HepG2 (cell line): ENCODE measurements at regions not wholly inside any gene's neighbourhood (a gene's known extent, or its start where the extent isn't known, plus 50 kb on each side); places are given as distances from the start of the nearest gene placed in this dataset.

ENCODE experiments used
- ATAC-seq: fragments of 200-7000 bp; cut with Tn5 transposase; 3 replicates; pipeline ENCODE4 v1.9.1; 2020; ENCODE audit warnings: mild to moderate bottlenecking, moderate library complexity
- BruUV-seq: library from RNA; stranded (reverse); fragments of 400-500 nt; replicated peaks from 2 replicates; lab custom pipeline; 2021; lab: Mats Ljungman, UMichigan
- CTCF ChIA-PET: fragments of 300-600 bp; formaldehyde crosslinking; extraction: SDS; loops from one replicate; lab custom pipeline; 2021; ENCODE audit warnings: low total read pairs, inconsistent platforms, low intra/inter-chr PET ratio; lab: Yijun Ruan, JAX
- POLR2A ChIA-PET: fragments of 350-600 bp; sonication (Branson Sonifier 250); formaldehyde crosslinking; loops from one replicate; lab custom pipeline; 2020; ENCODE audit warnings: antibody characterized with exemption, inconsistent platforms; lab: Yijun Ruan, JAX
- DNase-seq: peaks from one replicate; pipeline ENCODE4 v3.0.0-alpha.2; 2015; ENCODE audit warnings: low spot score
- FAIRE-seq: peaks from 3 replicates; lab custom pipeline; 2011; peaks lifted over from hg19 to GRCh38; lab: Jason Lieb, UNC
- H2AFZ ChIP-seq: one replicate; pipeline ENCODE4 v1.6.1; 2011; ENCODE audit warnings: low read length, inconsistent platforms
- H3K27ac ChIP-seq: fragments of 300-600 bp; 3 replicates; pipeline ENCODE4 v1.8.0; 2011; ENCODE audit warnings: mixed run types, mild to moderate bottlenecking, mixed read lengths, low read length, inconsistent platforms; ENCODE audit not compliant: insufficient read depth; ENCODE audit errors: extremely low read length
- H3K27me3 ChIP-seq, 2 experiments: fragments of 200-600 bp in 1 of 2; 2 replicates in 1 of 2; 3 replicates in 1 of 2; pipeline versions ENCODE4 v1.6.0 to v1.8.0; 2011; ENCODE audit warnings: low read length in 2 of 2, mild to moderate bottlenecking in 2 of 2, moderate library complexity in 2 of 2, inconsistent platforms in 1 of 2; ENCODE audit not compliant: insufficient read depth in 2 of 2, control insufficient read depth in 1 of 2
- H3K36me3 ChIP-seq, 2 experiments: fragments of 200-600 bp in 1 of 2; replicated peaks in 1 of 2; 2 replicates in 1 of 2; 3 replicates in 1 of 2; pipeline versions ENCODE4 v1.5.1 to v1.8.0; 2011; ENCODE audit warnings: low read length in 2 of 2, inconsistent platforms in 1 of 2; ENCODE audit not compliant: insufficient read depth in 2 of 2, control insufficient read depth in 1 of 2
- H3K4me1 ChIP-seq: 2 replicates; pipeline ENCODE4 v1.5.1; 2012; ENCODE audit warnings: low read length, inconsistent platforms; ENCODE audit not compliant: insufficient read depth
- H3K4me2 ChIP-seq: 2 replicates; pipeline ENCODE4 v1.6.0; 2011; ENCODE audit warnings: low read depth, low read length, inconsistent platforms
- H3K4me3 ChIP-seq, 3 experiments: fragments of 200-600 bp in 1 of 3; sonication (generic), shearing (Covaris generic) in 1 of 3; replicated peaks in 1 of 3; 2 replicates each; pipeline ENCODE4 v1.5.1; 2011 to 2016; ENCODE audit warnings: low read length in 3 of 3, inconsistent platforms in 2 of 3, low read depth in 2 of 3, mild to moderate bottlenecking in 2 of 3, control low read depth in 1 of 3, mixed read lengths in 1 of 3; ENCODE audit not compliant: insufficient read depth in 1 of 3
- H3K79me2 ChIP-seq: one replicate; pipeline ENCODE4 v1.6.1; 2011; ENCODE audit warnings: low read length, inconsistent platforms; ENCODE audit not compliant: insufficient read depth
- H3K9ac ChIP-seq: 2 replicates; pipeline ENCODE4 v1.6.0; 2011; ENCODE audit warnings: mild to moderate bottlenecking, low read depth, low read length, inconsistent platforms; ENCODE audit not compliant: insufficient read depth
- H3K9me3 ChIP-seq: 2 replicates; pipeline ENCODE4 v1.5.1; 2012; ENCODE audit warnings: mild to moderate bottlenecking, low read length
- H4K20me1 ChIP-seq: 2 replicates; pipeline ENCODE4 v1.6.0; 2011; ENCODE audit warnings: inconsistent platforms, mild to moderate bottlenecking, low read length, moderate library complexity; ENCODE audit not compliant: insufficient read depth
- ADNP ChIP-seq: sonication (generic); formaldehyde crosslinking; IDR thresholded peaks from 2 replicates; pipeline ENCODE4 v1.4.0; 2020; ENCODE audit warnings: missing genetic modification reagents
- GATA4 ChIP-seq: sonication (generic); IDR thresholded peaks from 2 replicates; pipeline ENCODE4 v1.6.1; 2016; ENCODE audit warnings: antibody characterized with exemption, low read depth, borderline replicate concordance
- GTF3A ChIP-seq: sonication (generic); formaldehyde crosslinking; conservative IDR thresholded peaks from 2 replicates; pipeline ENCODE4 v1.4.0; 2020; ENCODE audit warnings: mild to moderate bottlenecking, missing genetic modification reagents
- GZF1 ChIP-seq: sonication (generic); formaldehyde crosslinking; IDR thresholded peaks from 2 replicates; pipeline ENCODE4 v1.5.1; 2020; ENCODE audit warnings: mild to moderate bottlenecking, missing genetic modification reagents
- HMG20A ChIP-seq: IDR thresholded peaks from 2 replicates; pipeline ENCODE4 v1.6.1; 2016; ENCODE audit warnings: borderline replicate concordance
- IRX3 ChIP-seq: sonication (generic); formaldehyde crosslinking; IDR thresholded peaks from 2 replicates; pipeline ENCODE4 v1.8.1; 2023; ENCODE audit warnings: mild to moderate bottlenecking, low read depth, missing genetic modification reagents, borderline replicate concordance
- MXI1 ChIP-seq: IDR thresholded peaks from 3 replicates; pipeline ENCODE4 v1.6.1; 2012; ENCODE audit warnings: low read depth, low read length, inconsistent platforms, borderline replicate concordance
- NR2C2 ChIP-seq: sonication (generic); formaldehyde crosslinking; IDR thresholded peaks from 2 replicates; pipeline ENCODE4 v1.4.0; 2020; ENCODE audit warnings: missing genetic modification reagents, mild to moderate bottlenecking, moderate library complexity, borderline replicate concordance
- PHF21A ChIP-seq: sonication (generic); formaldehyde crosslinking; IDR thresholded peaks from 2 replicates; pipeline ENCODE4 v1.5.0; 2020; ENCODE audit warnings: mild to moderate bottlenecking, missing genetic modification reagents
- SP140L ChIP-seq: sonication (generic); formaldehyde crosslinking; IDR thresholded peaks from 2 replicates; pipeline ENCODE4 v1.4.0; 2020; ENCODE audit warnings: missing genetic modification reagents, borderline replicate concordance
- THAP11 ChIP-seq: IDR thresholded peaks from 2 replicates; pipeline ENCODE4 v1.6.1; 2016; ENCODE audit warnings: missing biosample characterization, missing genetic modification reagents
- ZNF772 ChIP-seq: sonication (generic); formaldehyde crosslinking; IDR thresholded peaks from 2 replicates; pipeline ENCODE4 v1.5.0; 2020; ENCODE audit warnings: mild to moderate bottlenecking, missing genetic modification reagents
- ZSCAN29 ChIP-seq: sonication (generic); formaldehyde crosslinking; conservative IDR thresholded peaks from 2 replicates; pipeline ENCODE4 v1.4.0; 2020; ENCODE audit warnings: mild to moderate bottlenecking, missing genetic modification reagents
- WGBS: methylation state at CpG from one replicate; pipeline ENCODE4 v1.1.6; 2017; ENCODE audit warnings: low lambda C conversion rate; 5-methylcytosine and 5-hydroxymethylcytosine counted together
- in situ Hi-C: cut with HindIII; loops from 2 replicates; pipeline ENCODE4 v1.10.0; 2017; ENCODE audit warnings: low pct_unique_long_range_greater_than_20kb; ENCODE audit not compliant: extremely low pct_ligation_motif_present
- intact Hi-C: fragments of 100-400 bp; cut with micrococcal nuclease; formaldehyde crosslinking; loops from one replicate; pipeline ENCODE4 v1.10.0; 2022; ENCODE audit not compliant: unreplicated experiment
- TF ChIP-seq, protein P1 (sequence below): sonication (generic); formaldehyde crosslinking; IDR thresholded peaks from 2 replicates; pipeline ENCODE4 v1.4.0; 2020; ENCODE audit warnings: mild to moderate bottlenecking, missing genetic modification reagents
- TF ChIP-seq, protein P2 (sequence below): sonication (generic); formaldehyde crosslinking; IDR thresholded peaks from 2 replicates; pipeline ENCODE4 v1.4.0; 2020; ENCODE audit warnings: missing genetic modification reagents

DNA sequence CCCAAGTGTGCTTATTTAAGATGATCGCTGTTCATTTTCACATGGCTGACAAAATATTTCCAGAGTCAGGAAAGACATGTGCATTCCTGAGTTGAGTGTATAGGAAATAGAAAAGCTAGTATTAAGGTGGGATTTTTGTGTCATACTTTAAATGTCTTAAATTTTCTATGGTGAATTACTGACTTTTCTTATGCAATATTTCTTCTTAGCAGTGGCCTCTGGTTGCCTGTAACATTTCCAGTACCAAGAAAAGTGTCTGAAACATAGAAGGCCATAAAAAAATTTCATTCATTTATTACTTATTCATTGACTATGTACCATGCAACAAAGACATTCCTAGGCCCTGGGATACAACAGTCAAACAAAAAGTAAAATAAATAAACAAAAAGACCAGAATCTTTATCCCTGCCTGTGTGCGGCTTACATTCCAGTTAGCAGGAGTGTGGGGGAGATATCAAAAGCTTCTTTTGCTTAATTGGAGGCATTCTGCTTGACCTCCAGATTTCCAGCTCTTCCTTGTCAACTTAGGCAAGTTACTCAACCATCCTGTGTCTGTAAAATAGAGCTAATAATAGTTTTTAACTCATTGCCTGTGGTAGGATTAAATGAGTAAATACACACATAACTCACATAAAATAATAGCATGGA lies 216.3 kb upstream of the FLRT2 start:
- no TSS peak for BruUV-seq

More for the DNA sequence above, 216.3 kb upstream of the FLRT2 start:
- H3K27me3 ChIP-seq = no peaks in the 10 kb centered on the region
- H3K36me3 ChIP-seq = no peaks in the 10 kb centered on the region
- WGBS = 3% methylated on average over 2 of the region's 2 CpGs
- no peaks in the 10 kb centered on the region for H3K79me2 ChIP-seq
- H3K9me3 ChIP-seq = peaks cover 94% of the 10 kb centered on the region
- no peak overlapping the region for H3K4me2 ChIP-seq
- ATAC-seq = no peak
- in situ Hi-C loops = no loop called here
- TF ChIP-seq HMG20A (CRISPR knock-in tag) = no peak
- TF ChIP-seq IRX3 (CRISPR knock-in tag) = no peak
- TF ChIP-seq ZNF772 = no peak
- TF ChIP-seq, protein P1, sequence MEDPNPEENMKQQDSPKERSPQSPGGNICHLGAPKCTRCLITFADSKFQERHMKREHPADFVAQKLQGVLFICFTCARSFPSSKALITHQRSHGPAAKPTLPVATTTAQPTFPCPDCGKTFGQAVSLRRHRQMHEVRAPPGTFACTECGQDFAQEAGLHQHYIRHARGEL = no peak
- TF ChIP-seq PHF21A = no peak
- no peak for TF ChIP-seq GATA4
- TF ChIP-seq SP140L (CRISPR knock-in tag) = no peak
- TF ChIP-seq MXI1 = no peak
- no peak for TF ChIP-seq GTF3A (CRISPR knock-in tag)
- no peak for TF ChIP-seq NR2C2 (CRISPR knock-in tag)
- TF ChIP-seq ADNP (CRISPR knock-in tag) = no peak
- no peak for TF ChIP-seq GZF1
- TF ChIP-seq ZSCAN29 = no peak
- TF ChIP-seq, protein P2, sequence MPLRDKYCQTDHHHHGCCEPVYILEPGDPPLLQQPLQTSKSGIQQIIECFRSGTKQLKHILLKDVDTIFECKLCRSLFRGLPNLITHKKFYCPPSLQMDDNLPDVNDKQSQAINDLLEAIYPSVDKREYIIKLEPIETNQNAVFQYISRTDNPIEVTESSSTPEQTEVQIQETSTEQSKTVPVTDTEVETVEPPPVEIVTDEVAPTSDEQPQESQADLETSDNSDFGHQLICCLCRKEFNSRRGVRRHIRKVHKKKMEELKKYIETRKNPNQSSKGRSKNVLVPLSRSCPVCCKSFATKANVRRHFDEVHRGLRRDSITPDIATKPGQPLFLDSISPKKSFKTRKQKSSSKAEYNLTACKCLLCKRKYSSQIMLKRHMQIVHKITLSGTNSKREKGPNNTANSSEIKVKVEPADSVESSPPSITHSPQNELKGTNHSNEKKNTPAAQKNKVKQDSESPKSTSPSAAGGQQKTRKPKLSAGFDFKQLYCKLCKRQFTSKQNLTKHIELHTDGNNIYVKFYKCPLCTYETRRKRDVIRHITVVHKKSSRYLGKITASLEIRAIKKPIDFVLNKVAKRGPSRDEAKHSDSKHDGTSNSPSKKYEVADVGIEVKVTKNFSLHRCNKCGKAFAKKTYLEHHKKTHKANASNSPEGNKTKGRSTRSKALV (CRISPR knock-in tag) = no peak
- no peak for TF ChIP-seq THAP11 (CRISPR knock-in tag)
- TF ChIP-seq, all 625 proteins: peak for 0
- POLR2A ChIA-PET = no interaction called here
- FAIRE-seq (no peak), DNase-seq (no peak)
- Histone ChIP-seq H4K20me1 (no peaks in the 10 kb centered on the region), H3K4me1 (no peaks in the 10 kb centered on the region), H2AFZ (no peak overlapping the region), H3K4me3 (no peak overlapping the region), H3K27ac (no peak overlapping the region), H3K9ac (no peak overlapping the region)
- intact Hi-C loops = no loop called here
- CTCF ChIA-PET = no interaction called here
